PC-9 (cell line): ENCODE measurements at regions not wholly inside any gene's neighbourhood (a gene's known extent, or its start where the extent isn't known, plus 50 kb on each side); places are given as distances from the start of the nearest gene placed in this dataset.
"Not testable (repeated sequence)": the region's sequence is repeated elsewhere in the genome, so short reads cannot be mapped to it uniquely, and the experiment has no call there.

Source experiments
- BruUV-seq: library from RNA; stranded (reverse); fragments of 400-500 nt; replicated peaks from 2 replicates; lab custom pipeline; 2021; lab: Mats Ljungman, UMichigan
- CTCF ChIA-PET: fragments of 300-600 bp; sonication (Branson Sonifier 250); formaldehyde crosslinking; loops from one replicate; lab custom pipeline; 2022; ENCODE audit warnings: antibody characterized with exemption; lab: Charles Lee
- POLR2A ChIA-PET: fragments of 300-600 bp; sonication (Branson Sonifier 250); formaldehyde crosslinking; loops from one replicate; lab custom pipeline; 2022; ENCODE audit warnings: antibody characterized with exemption; ENCODE audit not compliant: unreplicated experiment; lab: Charles Lee
- DNase-seq, 2 experiments: peaks; one replicate each; pipeline versions ENCODE4 v3.0.0 to v3.0.0-alpha.2; 2015 to 2022; ENCODE audit warnings: mixed read lengths in 1 of 2
- H2AFZ ChIP-seq: fragments of 200-600 bp; sonication (generic); 2 replicates; pipeline ENCODE4 v1.8.1; 2017; ENCODE audit warnings: antibody characterized with exemption
- H3F3A ChIP-seq: fragments of 200-600 bp; sonication (generic); 2 replicates; pipeline ENCODE4 v1.8.1; 2017; ENCODE audit warnings: antibody characterized with exemption, mild to moderate bottlenecking, low read depth; ENCODE audit not compliant: insufficient read depth
- H3K27ac ChIP-seq: fragments of 200-600 bp; sonication (generic); 2 replicates; pipeline ENCODE4 v1.6.1; 2016; ENCODE audit warnings: mixed run types
- H3K27me3 ChIP-seq: fragments of 200-600 bp; sonication (generic); 2 replicates; pipeline ENCODE4 v1.6.1; 2016; ENCODE audit warnings: low read depth, mixed run types; ENCODE audit not compliant: insufficient read depth
- H3K36me3 ChIP-seq: fragments of 200-600 bp; sonication (generic); 2 replicates; pipeline ENCODE4 v1.6.1; 2016; ENCODE audit warnings: low read depth, mixed run types
- H3K4me1 ChIP-seq: fragments of 200-600 bp; sonication (generic); replicated peaks from 2 replicates; pipeline ENCODE4 v1.6.1; 2016; ENCODE audit warnings: mixed run types; ENCODE audit not compliant: insufficient read depth
- H3K4me2 ChIP-seq: fragments of 200-600 bp; sonication (generic); 2 replicates; pipeline ENCODE4 v1.6.1; 2017; ENCODE audit warnings: mixed run types
- H3K4me3 ChIP-seq: fragments of 200-600 bp; sonication (generic); 2 replicates; pipeline ENCODE4 v1.6.1; 2016; ENCODE audit warnings: mixed run types
- H3K79me2 ChIP-seq: fragments of 200-600 bp; sonication (generic); 2 replicates; pipeline ENCODE4 v1.6.1; 2017; ENCODE audit warnings: low read depth, mixed run types
- H3K9me2 ChIP-seq: fragments of 200-600 bp; sonication (generic); 2 replicates; pipeline ENCODE4 v1.8.1; 2017; ENCODE audit warnings: mild to moderate bottlenecking; ENCODE audit not compliant: insufficient read depth
- H3K9me3 ChIP-seq: fragments of 200-600 bp; sonication (generic); 2 replicates; pipeline ENCODE4 v1.8.1; 2016; ENCODE audit warnings: low read depth; ENCODE audit not compliant: insufficient read depth
- H4K20me1 ChIP-seq: fragments of 200-600 bp; sonication (generic); 2 replicates; pipeline ENCODE4 v1.8.1; 2017; ENCODE audit not compliant: insufficient read depth
- CTCF ChIP-seq: fragments of 200-600 bp; sonication (generic); conservative IDR thresholded peaks from 2 replicates; pipeline ENCODE4 v1.6.1; 2017; ENCODE audit warnings: mixed run types, antibody characterized with exemption, mild to moderate bottlenecking, moderate library complexity
- EZH2 ChIP-seq: fragments of 200-600 bp; sonication (generic); IDR thresholded peaks from 2 replicates; pipeline ENCODE4 v1.8.0; 2017; ENCODE audit warnings: antibody characterized with exemption, low read depth
- intact Hi-C: fragments of 100-400 bp; cut with micrococcal nuclease; formaldehyde crosslinking; loops from one replicate; pipeline ENCODE4 v1.10.0; 2022; ENCODE audit not compliant: unreplicated experiment

- no TSS peak for BruUV-seq
- Histone ChIP-seq H3F3A (no peaks in the 10 kb centered on the region), H3K79me2 (no peaks in the 10 kb centered on the region), H3K4me3 (no peak overlapping the region), H3K9me3 (no peaks in the 10 kb centered on the region), H3K4me2 (no peak overlapping the region), H3K27me3 (peaks cover 44% of the 10 kb centered on the region), H2AFZ (no peak overlapping the region), H3K4me1 (no peaks in the 10 kb centered on the region), H3K36me3 (no peaks in the 10 kb centered on the region), H4K20me1 (peaks cover 5% of the 10 kb centered on the region; the same call in 1 of the 2 replicates), H3K9me2 (no peaks in the 10 kb centered on the region), H3K27ac (no peak overlapping the region)
- ChIA-PET POLR2A (no interaction called here), CTCF (no interaction called here)
- DNase-seq, result no peak
- intact Hi-C loops, result no loop called here
- TF ChIP-seq CTCF (no peak), EZH2 (no peak)
Observed at GRCh38 chr7:153072806-153073205, 313.3 kb downstream of the ACTR3B start.

- H3K4me1 ChIP-seq, H3K27ac ChIP-seq, CTCF ChIA-PET, intact Hi-C loops, H4K20me1 ChIP-seq, H3K79me2 ChIP-seq, H3K9me2 ChIP-seq, BruUV-seq, H3F3A ChIP-seq, H3K4me3 ChIP-seq, H3K4me2 ChIP-seq, POLR2A ChIA-PET, DNase-seq, H3K9me3 ChIP-seq, H3K36me3 ChIP-seq, H2AFZ ChIP-seq: not testable (repeated sequence)
- peaks cover 51% of the 10 kb centered on the region for H3K27me3 ChIP-seq
Observed at GRCh38 chr7:153076289-153076688, 316.7 kb downstream of the ACTR3B start.

- H3K27ac ChIP-seq, result no peak overlapping the region
- H3K4me2 ChIP-seq, result no peak overlapping the region
- no peaks in the 10 kb centered on the region for H3F3A ChIP-seq
- BruUV-seq, result no TSS peak
- H3K27me3 ChIP-seq, result peaks cover 74% of the 10 kb centered on the region
- no peaks in the 10 kb centered on the region for H3K4me1 ChIP-seq
- H3K9me3 ChIP-seq, result no peaks in the 10 kb centered on the region
- no peak overlapping the region for H2AFZ ChIP-seq
- no peaks in the 10 kb centered on the region for H3K36me3 ChIP-seq
- H4K20me1 ChIP-seq, result no peaks in the 10 kb centered on the region
- intact Hi-C loops, result no loop called here
- H3K79me2 ChIP-seq, result no peaks in the 10 kb centered on the region
- ChIA-PET CTCF (no interaction called here), POLR2A (no interaction called here)
- no peak overlapping the region for H3K4me3 ChIP-seq
- no peaks in the 10 kb centered on the region for H3K9me2 ChIP-seq
- no peak for TF ChIP-seq EZH2
- no peak for TF ChIP-seq CTCF
- DNase-seq, result no peak
Observed at GRCh38 chr7:153081496-153081895, 321.9 kb downstream of the ACTR3B start.

- H3F3A ChIP-seq, result no peaks in the 10 kb centered on the region
- H3K79me2 ChIP-seq, result no peaks in the 10 kb centered on the region
- POLR2A ChIA-PET, result no interaction called here
- no peaks in the 10 kb centered on the region for H3K4me1 ChIP-seq
- no peaks in the 10 kb centered on the region for H3K36me3 ChIP-seq
- no peaks in the 10 kb centered on the region for H4K20me1 ChIP-seq
- H3K27ac ChIP-seq, result no peak overlapping the region
- BruUV-seq, result no TSS peak
- TF ChIP-seq CTCF (no peak), EZH2 (no peak)
- intact Hi-C loops, result no loop called here
- no peak overlapping the region for H2AFZ ChIP-seq
- no peak for DNase-seq
- no peak overlapping the region for H3K4me2 ChIP-seq
- no peaks in the 10 kb centered on the region for H3K9me2 ChIP-seq
- H3K27me3 ChIP-seq, result peaks cover 83% of the 10 kb centered on the region
- no peak overlapping the region for H3K4me3 ChIP-seq
- H3K9me3 ChIP-seq, result no peaks in the 10 kb centered on the region
- CTCF ChIA-PET, result no interaction called here
Observed at GRCh38 chr7:153084278-153084677, 324.7 kb downstream of the ACTR3B start.
